Stimulated activated CD4-positive, alpha-beta T cell treated with anti-CD3 and anti-CD28 coated beads, TNF-alpha, amount 100 ng/mL, for 4 hours (primary cell): ENCODE measurements at regions not wholly inside any gene's neighbourhood (a gene's known extent, or its start where the extent isn't known, plus 50 kb on each side); places are given as distances from the start of the nearest gene placed in this dataset.

ENCODE experiments used
- DNase-seq, 3 experiments: peaks; one replicate each; pipeline ENCODE4 v3.0.0-alpha.2; 2020; ENCODE audit warnings: low read depth in 3 of 3

DNA sequence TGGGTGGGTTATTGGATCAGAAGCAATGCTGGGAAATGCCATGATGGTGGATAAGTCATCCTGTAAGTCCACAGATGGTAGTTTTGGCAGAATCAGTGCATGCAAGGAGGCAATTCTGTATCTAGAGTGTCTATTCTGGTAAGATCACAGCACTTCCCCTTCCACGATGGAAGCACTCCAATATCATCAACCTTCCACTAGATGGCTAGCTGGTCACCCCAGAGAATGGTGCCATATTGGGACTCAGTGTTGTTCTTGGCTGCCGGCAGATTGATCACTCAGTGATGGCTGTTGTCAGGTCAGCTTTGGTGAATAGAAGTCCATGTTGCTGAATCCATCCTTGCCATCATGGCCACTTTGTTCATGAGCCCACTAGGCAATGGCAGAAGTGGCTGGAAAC, 553.5 kb downstream of the CSNK1G3 start:
- no peak for DNase-seq

DNA sequence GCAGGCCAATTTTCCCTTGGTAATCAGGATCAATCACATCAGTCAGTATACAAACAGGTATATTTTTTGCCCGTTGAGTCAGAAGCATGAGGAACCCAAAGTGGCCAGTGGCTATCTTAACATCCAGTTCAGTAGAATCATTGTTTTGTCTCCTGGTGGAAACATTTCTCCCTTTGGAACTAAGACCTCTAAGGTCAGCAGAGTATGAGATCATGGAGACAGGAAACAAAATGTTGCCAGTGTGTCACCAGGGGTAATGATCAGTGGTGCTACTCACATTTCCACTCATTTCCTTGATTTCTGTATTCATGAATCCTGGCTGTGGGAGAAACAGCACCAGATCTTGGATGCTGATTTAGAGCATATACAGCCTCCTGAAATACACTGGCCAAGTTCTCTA, 553.0 kb downstream of the CSNK1G3 start:
- DNase-seq, result no peak

- DNase-seq, result no peak
Measured at GRCh38 chr5:124061663-124062062, 549.7 kb downstream of the CSNK1G3 start.

- no peak for DNase-seq
Measured at GRCh38 chr5:124061068-124061430, 549.1 kb downstream of the CSNK1G3 start.

GRCh38 chr5:124060413-124061067, 548.6 kb downstream of the CSNK1G3 start:
- DNase-seq, result no peak

GRCh38 chr5:124060011-124060410, 548.0 kb downstream of the CSNK1G3 start:
- DNase-seq, result no peak

DNA sequence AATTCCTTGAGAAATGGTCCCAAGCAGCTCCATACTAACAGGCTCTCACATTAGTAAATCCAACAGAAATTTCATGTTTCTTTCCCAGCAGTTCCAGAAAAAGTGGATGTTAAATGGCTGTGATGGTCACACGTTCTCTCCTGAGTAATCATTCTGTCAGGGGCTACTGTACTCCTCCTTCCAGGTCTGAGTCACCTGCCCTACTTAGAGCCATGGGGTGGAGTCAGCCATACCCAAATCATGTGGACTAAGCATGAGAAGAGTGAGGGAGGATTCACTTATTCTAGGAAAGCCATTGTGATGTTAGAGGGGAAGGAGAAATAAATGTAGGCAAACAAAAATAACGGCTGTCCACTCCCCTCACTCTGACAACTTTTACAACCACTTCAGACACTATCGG, 547.2 kb downstream of the CSNK1G3 start:
- DNase-seq, result no peak

GRCh38 chr5:124057724-124058231, 545.8 kb downstream of the CSNK1G3 start:
- no peak for DNase-seq

DNA sequence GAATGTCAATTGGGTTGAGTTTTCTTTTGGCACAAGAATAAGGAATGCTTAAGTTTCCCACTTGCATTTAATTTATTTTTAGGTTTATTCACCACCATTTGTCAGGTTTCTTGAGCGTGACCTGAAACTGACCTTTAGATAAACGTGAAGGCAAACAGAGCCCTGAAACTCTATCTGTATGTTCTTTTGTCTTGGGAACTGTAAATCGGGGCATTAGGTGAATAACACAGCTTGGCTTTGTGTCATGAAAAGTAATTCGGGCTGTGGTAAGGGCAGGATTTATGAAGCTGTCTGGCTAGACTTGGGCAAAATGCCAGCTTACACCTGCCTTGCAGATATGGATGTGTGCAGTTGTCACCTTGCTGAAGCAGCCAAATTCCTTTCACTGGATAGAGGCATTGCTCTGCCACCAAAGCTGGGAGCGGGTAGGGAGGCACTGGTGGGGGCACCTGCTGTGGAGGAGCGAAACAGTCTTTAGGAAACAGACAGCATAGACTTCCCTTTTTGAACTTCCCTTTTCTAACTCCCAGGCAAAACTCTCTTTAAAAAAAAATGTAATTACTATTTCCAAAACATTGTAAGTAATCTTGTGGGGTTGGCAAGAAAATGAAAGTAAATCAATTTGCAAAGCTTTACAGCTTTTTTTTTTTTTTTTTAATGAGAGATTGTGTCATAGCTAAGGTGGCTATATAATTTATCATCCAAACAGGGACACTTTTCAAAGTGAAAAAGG, 545.2 kb downstream of the CSNK1G3 start:
- no peak for DNase-seq

- DNase-seq, result no peak
Measured at GRCh38 chr5:124056326-124056990, 544.5 kb downstream of the CSNK1G3 start.

- DNase-seq, result no peak
Measured at GRCh38 chr5:124055751-124056150, 543.8 kb downstream of the CSNK1G3 start.

- DNase-seq, result no peak
Measured at GRCh38 chr5:124054564-124054963, 542.6 kb downstream of the CSNK1G3 start.

GRCh38 chr5:124053340-124053739, 541.4 kb downstream of the CSNK1G3 start:
- DNase-seq, result no peak

GRCh38 chr5:124052201-124052600, 540.2 kb downstream of the CSNK1G3 start:
- DNase-seq, result no peak

DNA sequence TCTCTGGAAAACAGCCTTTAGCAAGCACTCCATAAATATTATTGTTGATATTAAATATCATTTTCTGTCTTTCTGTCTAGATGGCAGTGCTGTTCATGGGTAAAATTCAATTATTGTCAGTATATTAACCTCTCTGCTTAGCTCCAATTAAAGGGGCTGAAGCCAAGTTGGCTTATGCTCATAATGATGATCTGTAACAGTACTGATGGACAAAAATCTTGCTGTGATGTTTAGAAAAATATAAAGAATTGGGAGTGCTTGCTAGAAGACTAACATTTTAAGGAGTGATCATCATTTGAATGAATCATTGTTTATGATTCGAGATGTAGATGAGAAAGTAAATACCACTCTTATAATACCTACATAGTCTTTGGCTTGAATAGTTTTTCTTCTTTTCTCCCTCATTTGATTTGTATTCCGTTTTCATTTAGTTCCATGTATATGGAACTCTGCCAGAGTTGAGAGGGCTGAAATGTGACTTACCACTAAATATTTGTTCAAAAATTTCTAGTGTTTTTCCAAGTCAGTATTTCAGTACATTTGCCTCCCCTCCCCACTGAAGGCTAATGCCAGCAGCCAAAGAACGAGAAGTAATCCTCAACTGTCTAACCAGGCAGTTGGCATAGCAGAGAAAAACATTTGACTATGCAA, 538.3 kb downstream of the CSNK1G3 start:
- no peak for DNase-seq

DNA sequence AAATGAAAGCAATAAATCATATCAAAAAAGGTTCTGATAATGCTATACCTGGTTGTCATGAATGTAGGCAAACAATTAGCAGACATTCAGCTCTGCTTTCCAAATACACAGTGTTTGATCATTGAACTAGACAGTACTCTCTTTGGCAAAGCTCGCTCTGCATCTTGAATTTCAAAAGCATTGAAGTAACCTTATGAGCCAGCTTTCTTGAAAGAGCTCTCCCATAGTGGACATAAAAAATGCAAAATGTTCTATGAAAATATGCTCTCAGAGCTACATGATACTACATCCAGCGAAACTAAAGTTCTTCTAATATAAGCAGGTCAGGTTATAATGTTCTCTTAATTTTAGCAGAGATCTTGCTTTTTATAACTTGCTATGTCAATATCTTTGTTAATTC, 533.4 kb downstream of the CSNK1G3 start:
- no peak for DNase-seq

DNA sequence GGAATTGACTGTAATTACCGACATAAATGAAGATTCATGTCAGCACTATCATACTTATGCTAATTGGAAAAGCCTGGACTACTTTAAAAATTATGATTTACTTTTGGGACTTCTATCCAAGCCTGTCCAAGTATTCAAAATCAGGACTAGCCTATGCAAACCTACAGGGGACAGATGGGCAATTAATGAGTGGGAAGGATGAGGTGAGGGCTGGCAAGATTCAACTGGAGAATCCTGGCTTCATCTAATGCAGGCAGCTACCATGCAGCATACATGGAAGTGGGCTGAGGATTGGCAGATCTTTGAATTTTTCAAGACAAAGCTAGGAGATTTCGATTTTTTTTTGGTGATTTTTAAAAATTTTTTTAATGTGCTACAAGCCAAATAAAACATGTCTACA, 532.6 kb downstream of the CSNK1G3 start:
- DNase-seq, result no peak

DNA sequence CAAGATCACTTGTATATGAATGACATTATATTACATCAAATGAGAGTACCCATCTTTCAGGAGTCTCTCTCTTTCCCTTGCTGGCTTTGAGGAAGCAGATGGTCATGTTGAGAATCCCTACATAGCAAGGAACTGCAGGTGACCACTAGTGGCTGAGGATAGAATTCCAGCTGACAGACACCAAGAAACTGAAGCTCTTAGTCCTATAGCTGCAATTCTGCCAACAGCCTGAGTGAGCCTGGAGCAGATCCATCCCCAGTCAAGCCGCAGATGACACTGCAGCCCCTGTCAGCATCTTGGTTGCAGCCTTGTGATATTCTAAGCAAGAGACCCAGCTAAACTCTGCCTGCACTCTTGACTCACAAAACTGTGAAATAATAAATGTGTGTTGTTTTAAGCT, 531.5 kb downstream of the CSNK1G3 start:
- DNase-seq, result no peak

DNA sequence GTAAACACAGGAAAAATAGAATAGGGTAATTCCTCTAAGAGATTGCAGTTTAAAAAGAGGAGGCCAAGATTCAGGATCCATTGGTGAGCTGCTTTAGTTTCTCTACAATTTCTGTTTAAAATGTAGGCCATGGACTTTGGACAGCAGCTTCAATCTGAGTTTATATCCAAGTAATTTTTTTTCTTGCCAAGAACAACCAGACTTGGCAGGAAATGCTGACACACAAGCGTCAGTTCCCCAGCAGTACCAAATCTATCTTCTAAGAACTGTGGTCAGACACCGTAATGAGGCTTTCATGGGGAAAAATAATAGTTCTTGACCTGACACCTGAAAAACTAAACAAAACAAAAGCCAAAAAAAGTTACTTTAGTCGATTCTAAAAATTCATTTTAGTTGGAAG, 528.8 kb downstream of the CSNK1G3 start:
- DNase-seq, result no peak

GRCh38 chr5:124039410-124039809, 527.4 kb downstream of the CSNK1G3 start:
- DNase-seq, result no peak

- no peak for DNase-seq
Measured at GRCh38 chr5:124036786-124037185, 524.8 kb downstream of the CSNK1G3 start.

GRCh38 chr5:124034963-124035362, 523.0 kb downstream of the CSNK1G3 start:
- DNase-seq, result no peak
